Tibial nerve (tissue), 4 donors: ENCODE measurements at regions not wholly inside any gene's neighbourhood (a gene's known extent, or its start where the extent isn't known, plus 50 kb on each side); places are given as distances from the start of the nearest gene placed in this dataset.

Source experiments
- DNase-seq, 2 donors: peaks; one replicate each; pipeline ENCODE4 v3.0.0-alpha.2; 2019; ENCODE audit warnings: low spot score in 2 of 2
- H3K27ac ChIP-seq, 4 donors: fragments of 200-600 bp; sonication (generic) in 3 of 4; one replicate each; pipeline ENCODE4 v1.5.1; 2017 to 2019; ENCODE audit warnings: mild to moderate bottlenecking in 1 of 4
- H3K27me3 ChIP-seq, 2 donors: fragments of 200-600 bp; sonication (generic) in 1 of 2; one replicate each; pipeline versions ENCODE4 v1.5.1 to v1.6.0; 2017 to 2019
- H3K36me3 ChIP-seq, 3 donors: fragments of 200-600 bp; sonication (generic); one replicate each; pipeline ENCODE4 v1.5.1; 2018 to 2019
- H3K4me1 ChIP-seq, 4 donors: fragments of 200-600 bp; sonication (generic) in 3 of 4; one replicate each; pipeline ENCODE4 v1.5.1; 2017 to 2019
- H3K4me3 ChIP-seq, 4 donors: fragments of 200-600 bp; sonication (generic) in 3 of 4; one replicate each; pipeline ENCODE4 v1.5.1; 2017 to 2019; ENCODE audit warnings: mild to moderate bottlenecking in 1 of 4, moderate library complexity in 1 of 4
- H3K9me3 ChIP-seq, 4 donors: fragments of 200-600 bp; sonication (generic) in 3 of 4; one replicate each; pipeline ENCODE4 v1.5.1; 2017 to 2019
- EP300 ChIP-seq, 2 donors: sonication (generic); formaldehyde crosslinking; IDR thresholded peaks; one replicate each; pipeline ENCODE4 v1.6.1; 2017; ENCODE audit warnings: antibody characterized with exemption in 2 of 2, mild to moderate bottlenecking in 1 of 2
- POLR2A ChIP-seq, 2 donors: fragments of 450-650 bp; IDR thresholded peaks; one replicate each; pipeline ENCODE4 v1.6.1; 2017; ENCODE audit warnings: antibody characterized with exemption in 2 of 2, mild to moderate bottlenecking in 2 of 2, moderate library complexity in 2 of 2
- WGBS, 2 donors: methylation state at CpG; one replicate each; pipeline ENCODE4 v1.1.5; 2018; 5-methylcytosine and 5-hydroxymethylcytosine counted together
- TF ChIP-seq, protein P1 (sequence below), 5 experiments: fragments of 200-600 bp in 3 of 5; fragments of 450-650 bp in 2 of 5; sonication (generic) in 3 of 5; IDR thresholded peaks; one replicate each; pipeline ENCODE4 v1.5.1; 2016 to 2019; ENCODE audit warnings: antibody characterized with exemption in 5 of 5, mild to moderate bottlenecking in 3 of 5, moderate library complexity in 2 of 5

DNA sequence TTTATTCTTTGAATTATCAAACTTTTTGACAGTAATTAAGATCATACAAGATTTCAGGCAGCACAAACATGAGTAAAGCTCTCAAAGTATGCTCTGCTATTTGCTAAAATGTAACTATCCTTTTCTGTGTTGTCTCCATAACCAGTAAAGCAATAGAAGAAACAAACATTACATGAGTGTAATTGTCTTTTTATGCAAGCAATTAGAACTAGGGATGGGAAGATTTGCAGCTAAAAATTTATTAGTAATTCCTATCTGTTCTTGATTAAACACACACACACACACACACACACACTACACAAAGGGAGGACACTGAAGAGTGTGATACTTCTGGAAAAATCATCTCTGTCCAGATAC, 512.9 kb downstream of the FAT4 start:
- no peaks in the 10 kb centered on the region for H3K36me3 ChIP-seq
- TF ChIP-seq EP300 (IDR thresholded peaks at IDR 0.05): no peak
- TF ChIP-seq, protein P1, sequence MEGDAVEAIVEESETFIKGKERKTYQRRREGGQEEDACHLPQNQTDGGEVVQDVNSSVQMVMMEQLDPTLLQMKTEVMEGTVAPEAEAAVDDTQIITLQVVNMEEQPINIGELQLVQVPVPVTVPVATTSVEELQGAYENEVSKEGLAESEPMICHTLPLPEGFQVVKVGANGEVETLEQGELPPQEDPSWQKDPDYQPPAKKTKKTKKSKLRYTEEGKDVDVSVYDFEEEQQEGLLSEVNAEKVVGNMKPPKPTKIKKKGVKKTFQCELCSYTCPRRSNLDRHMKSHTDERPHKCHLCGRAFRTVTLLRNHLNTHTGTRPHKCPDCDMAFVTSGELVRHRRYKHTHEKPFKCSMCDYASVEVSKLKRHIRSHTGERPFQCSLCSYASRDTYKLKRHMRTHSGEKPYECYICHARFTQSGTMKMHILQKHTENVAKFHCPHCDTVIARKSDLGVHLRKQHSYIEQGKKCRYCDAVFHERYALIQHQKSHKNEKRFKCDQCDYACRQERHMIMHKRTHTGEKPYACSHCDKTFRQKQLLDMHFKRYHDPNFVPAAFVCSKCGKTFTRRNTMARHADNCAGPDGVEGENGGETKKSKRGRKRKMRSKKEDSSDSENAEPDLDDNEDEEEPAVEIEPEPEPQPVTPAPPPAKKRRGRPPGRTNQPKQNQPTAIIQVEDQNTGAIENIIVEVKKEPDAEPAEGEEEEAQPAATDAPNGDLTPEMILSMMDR (IDR thresholded peaks at IDR 0.05): no peak
- no peak for TF ChIP-seq POLR2A (IDR thresholded peaks at IDR 0.05)
- DNase-seq: no peak
- no peaks in the 10 kb centered on the region for H3K27me3 ChIP-seq
- H3K4me1 ChIP-seq: no peaks in the 10 kb centered on the region
- no peak overlapping the region for H3K27ac ChIP-seq
- no peaks in the 10 kb centered on the region for H3K9me3 ChIP-seq
- H3K4me3 ChIP-seq: no peak overlapping the region

DNA sequence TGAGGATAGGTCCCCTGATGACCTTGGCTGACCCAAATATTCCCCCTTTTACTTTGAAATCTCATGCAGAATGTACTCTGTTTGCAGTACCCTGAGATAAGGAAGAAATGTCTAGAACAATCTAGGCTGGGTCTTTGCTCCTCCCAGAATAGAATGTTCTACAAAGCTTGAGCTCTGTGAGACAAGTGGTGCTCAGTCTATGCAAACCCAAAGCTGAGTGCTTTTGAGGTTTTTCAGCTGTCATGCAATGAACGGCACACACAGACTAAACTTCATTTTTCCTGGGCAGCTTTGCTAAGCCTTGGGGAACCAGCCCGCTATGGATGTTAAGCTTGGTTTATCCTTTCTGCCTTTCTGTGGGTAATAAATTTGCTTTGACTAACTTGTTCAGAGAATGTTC, 513.6 kb downstream of the FAT4 start:
- H3K4me3 ChIP-seq: no peak overlapping the region
- H3K4me1 ChIP-seq: no peaks in the 10 kb centered on the region
- H3K27me3 ChIP-seq: no peaks in the 10 kb centered on the region
- DNase-seq: no peak
- H3K9me3 ChIP-seq: no peaks in the 10 kb centered on the region
- H3K36me3 ChIP-seq: no peaks in the 10 kb centered on the region
- 40 to 61% methylated on average over 2 of the region's 2 CpGs for WGBS, 2 donors
- TF ChIP-seq EP300 (IDR thresholded peaks at IDR 0.05) (no peak), POLR2A (IDR thresholded peaks at IDR 0.05) (no peak)
- TF ChIP-seq, protein P1 (IDR thresholded peaks at IDR 0.05): no peak
- H3K27ac ChIP-seq: no peak overlapping the region

DNA sequence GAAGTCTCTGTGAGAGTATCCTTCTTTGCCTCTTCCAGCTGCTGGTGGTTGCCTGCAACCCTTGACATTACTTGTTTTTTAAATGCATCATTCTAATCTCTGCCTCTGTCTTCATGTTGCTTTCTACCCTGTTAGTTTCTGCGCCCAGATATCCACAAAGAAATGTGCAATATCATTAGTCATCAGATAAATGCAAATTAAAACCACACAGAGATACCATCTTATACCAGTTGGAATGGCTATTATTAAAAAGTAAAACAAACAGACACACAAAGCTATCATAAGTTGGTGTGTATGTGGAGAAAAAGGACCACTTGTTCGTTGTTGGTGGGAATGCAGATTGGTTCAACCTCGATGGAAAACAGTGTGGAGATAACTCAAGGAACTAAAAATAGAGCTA, 517.4 kb downstream of the FAT4 start:
- H3K4me3 ChIP-seq: no peak overlapping the region
- no peak overlapping the region for H3K27ac ChIP-seq
- DNase-seq: no peak
- no peaks in the 10 kb centered on the region for H3K27me3 ChIP-seq
- no peaks in the 10 kb centered on the region for H3K9me3 ChIP-seq
- TF ChIP-seq EP300 (IDR thresholded peaks at IDR 0.05) (no peak), POLR2A (IDR thresholded peaks at IDR 0.05) (no peak)
- TF ChIP-seq, protein P1 (IDR thresholded peaks at IDR 0.05): no peak
- no peaks in the 10 kb centered on the region for H3K36me3 ChIP-seq
- H3K4me1 ChIP-seq: no peaks in the 10 kb centered on the region
- WGBS, 2 donors: 79 to 84% methylated on average over 3 of the region's 3 CpGs

DNA sequence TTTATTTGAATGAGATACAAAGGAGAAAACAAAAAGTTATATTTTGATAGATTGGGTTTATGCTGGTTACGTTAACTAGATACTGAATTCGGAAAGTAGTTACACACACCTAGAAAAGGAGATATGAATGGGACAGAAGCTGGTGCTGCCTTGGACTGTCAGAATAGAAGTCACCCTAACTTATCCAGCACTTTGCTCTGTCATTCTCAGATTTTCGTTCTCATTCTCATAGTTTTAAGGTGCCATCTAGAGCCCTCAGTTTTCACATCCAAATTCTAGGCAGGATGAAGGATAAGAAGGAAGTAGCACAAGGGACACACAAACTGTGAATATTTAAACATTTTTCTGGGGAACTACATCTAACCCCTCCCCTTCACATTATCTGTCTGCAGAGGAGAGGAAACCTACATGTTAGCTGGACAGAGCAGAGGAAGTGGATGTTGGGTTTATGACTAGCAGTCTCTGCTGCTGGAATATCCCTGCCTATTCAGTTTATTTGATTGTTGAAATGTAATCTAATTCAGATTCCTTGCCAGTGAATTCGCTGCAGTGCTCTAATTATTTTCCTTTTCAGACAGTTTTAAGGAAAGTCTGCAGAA, 521.9 kb downstream of the FAT4 start:
- no peaks in the 10 kb centered on the region for H3K27me3 ChIP-seq
- DNase-seq: no peak
- WGBS, 2 donors: 68 to 72% methylated on average over 4 of the region's 4 CpGs
- no peaks in the 10 kb centered on the region for H3K9me3 ChIP-seq
- H3K4me3 ChIP-seq: no peak overlapping the region
- H3K27ac ChIP-seq: no peak overlapping the region
- no peaks in the 10 kb centered on the region for H3K4me1 ChIP-seq
- TF ChIP-seq, protein P1 (IDR thresholded peaks at IDR 0.05): no peak
- TF ChIP-seq EP300 (IDR thresholded peaks at IDR 0.05) (no peak), POLR2A (IDR thresholded peaks at IDR 0.05) (no peak)
- no peaks in the 10 kb centered on the region for H3K36me3 ChIP-seq

DNA sequence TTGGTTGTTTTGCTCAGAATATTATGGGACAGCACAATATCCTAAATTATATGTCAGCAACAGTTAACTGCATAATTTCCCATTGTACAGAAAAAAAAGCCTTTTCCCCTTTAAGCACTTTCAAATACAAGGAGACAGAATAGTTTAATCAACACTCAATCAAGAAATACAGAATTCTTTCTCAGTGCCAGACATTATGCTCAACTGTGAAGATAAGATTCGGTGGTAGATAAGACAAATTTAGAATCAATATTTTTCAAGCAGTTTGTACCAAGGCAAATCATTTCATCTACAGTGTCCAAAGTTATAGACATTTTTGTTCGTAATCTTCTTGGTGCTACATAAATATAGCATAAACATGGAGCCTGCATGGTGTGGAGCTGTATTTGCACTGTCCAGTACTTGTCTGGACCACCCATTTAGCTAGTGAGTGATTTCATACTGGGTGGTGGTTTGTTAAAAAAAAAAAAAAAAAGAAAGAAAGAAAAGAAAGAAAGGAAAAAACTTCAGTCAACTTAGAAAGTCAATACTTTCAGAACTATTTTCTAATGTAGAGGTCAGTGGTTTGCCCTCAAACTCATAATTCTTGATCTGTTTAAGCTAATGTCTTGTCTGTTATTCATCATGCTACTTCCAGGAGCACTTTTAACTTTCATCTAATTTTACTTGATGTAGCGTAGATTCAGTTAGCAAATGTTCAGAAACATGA, 522.9 kb downstream of the FAT4 start:
- TF ChIP-seq POLR2A (IDR thresholded peaks at IDR 0.05) (no peak), EP300 (IDR thresholded peaks at IDR 0.05) (no peak)
- TF ChIP-seq, protein P1 (IDR thresholded peaks at IDR 0.05): no peak
- H3K27me3 ChIP-seq: no peaks in the 10 kb centered on the region
- H3K4me1 ChIP-seq: no peaks in the 10 kb centered on the region
- DNase-seq: no peak
- H3K9me3 ChIP-seq: no peaks in the 10 kb centered on the region
- 58 to 62% methylated on average over 3 of the region's 3 CpGs for WGBS, 2 donors
- H3K27ac ChIP-seq: no peak overlapping the region
- no peaks in the 10 kb centered on the region for H3K36me3 ChIP-seq
- no peak overlapping the region for H3K4me3 ChIP-seq
